Spleen (tissue), 11 donors: ENCODE measurements at regions not wholly inside any gene's neighbourhood (a gene's known extent, or its start where the extent isn't known, plus 50 kb on each side); places are given as distances from the start of the nearest gene placed in this dataset.

Experiments used
- DNase-seq: peaks from one replicate; pipeline ENCODE4 v3.0.0-alpha.2; 2020
- H3K27ac ChIP-seq, 8 donors: fragments of 200-600 bp; sonication (generic) in 7 of 8; 1 replicate in 4 of 8; 2 replicates in 4 of 8; pipeline versions ENCODE4 v1.5.0 to v1.8.0; 2016 to 2021; ENCODE audit warnings: inconsistent platforms in 4 of 8, mild to moderate bottlenecking in 4 of 8, moderate library complexity in 1 of 8
- H3K27me3 ChIP-seq, 7 donors: fragments of 200-600 bp; sonication (generic) in 6 of 7; replicated peaks in 1 of 7; 1 replicate in 4 of 7; 2 replicates in 3 of 7; pipeline versions ENCODE4 v1.5.0 to v1.8.0; 2016 to 2021; ENCODE audit warnings: inconsistent platforms in 3 of 7, mild to moderate bottlenecking in 1 of 7
- H3K36me3 ChIP-seq, 6 donors: fragments of 200-600 bp; sonication (generic) in 5 of 6; 1 replicate in 4 of 6; 2 replicates in 2 of 6; pipeline versions ENCODE4 v1.5.0 to v1.8.0; 2016 to 2021; ENCODE audit warnings: inconsistent platforms in 2 of 6
- H3K4me1 ChIP-seq, 6 donors: fragments of 200-600 bp; sonication (generic) in 5 of 6; 1 replicate in 3 of 6; 2 replicates in 3 of 6; pipeline versions ENCODE4 v1.5.0 to v1.8.0; 2016 to 2021; ENCODE audit warnings: inconsistent platforms in 3 of 6
- H3K4me3 ChIP-seq, 8 donors: fragments of 200-600 bp; sonication (generic) in 7 of 8; 1 replicate in 4 of 8; 2 replicates in 4 of 8; pipeline versions ENCODE4 v1.5.0 to v1.8.0; 2016 to 2021; ENCODE audit warnings: inconsistent platforms in 4 of 8, mild to moderate bottlenecking in 4 of 8, moderate library complexity in 2 of 8
- H3K9me3 ChIP-seq, 8 donors: fragments of 200-600 bp; sonication (generic) in 7 of 8; 1 replicate in 4 of 8; 2 replicates in 4 of 8; pipeline versions ENCODE4 v1.5.0 to v1.8.0; 2016 to 2021; ENCODE audit warnings: inconsistent platforms in 4 of 8
- POLR2A ChIP-seq, 3 donors: fragments of 450-650 bp; IDR thresholded peaks; one replicate each; pipeline ENCODE4 v1.5.1; 2017; ENCODE audit warnings: antibody characterized with exemption in 3 of 3, mild to moderate bottlenecking in 1 of 3
- POLR2AphosphoS5 ChIP-seq, 3 donors: sonication (generic); formaldehyde crosslinking; IDR thresholded peaks; one replicate each; pipeline ENCODE4 v1.5.1; 2017; ENCODE audit warnings: antibody characterized with exemption in 3 of 3
- WGBS, 5 donors: extraction: QIAGEN DNeasy Blood & Tissue Kit in 3 of 5; methylation state at CpG; one replicate each; pipeline versions ENCODE4 v1.1.5 to v1.1.7; 2013 to 2018; 5-methylcytosine and 5-hydroxymethylcytosine counted together
- intact Hi-C: fragments of 100-400 bp; cut with DNase I; formaldehyde crosslinking; loops from one replicate; pipeline ENCODE4 v1.15.0; 2023; ENCODE audit warnings: low total_unique reads
- TF ChIP-seq, protein P1 (sequence below), 11 experiments: fragments of 200-600 bp in 7 of 11; fragments of 450-650 bp in 4 of 11; sonication (generic) in 4 of 11; IDR thresholded peaks in 8 of 11; conservative IDR thresholded peaks in 3 of 11; 1 replicate in 7 of 11; 2 replicates in 4 of 11; pipeline versions ENCODE4 v1.4.0 to v1.8.0; 2016 to 2021; ENCODE audit warnings: antibody characterized with exemption in 11 of 11, inconsistent platforms in 4 of 11, mild to moderate bottlenecking in 1 of 11
- donor health status: healthy with polysubstance abuse.
- donor health status: DM: no; HTN: no; CAD: no; lungs with moderate emphysema.
- donor health status: DM: no; HTN: no; CAD: no.
- donor health status: Bipolar disorder and iron deficiency.
- donor health status: healthy.
- donor health status: DM: no; HTN: no; CAD: no.
- donor health status: DM: yes; HTN: yes; CAD: no.

DNA sequence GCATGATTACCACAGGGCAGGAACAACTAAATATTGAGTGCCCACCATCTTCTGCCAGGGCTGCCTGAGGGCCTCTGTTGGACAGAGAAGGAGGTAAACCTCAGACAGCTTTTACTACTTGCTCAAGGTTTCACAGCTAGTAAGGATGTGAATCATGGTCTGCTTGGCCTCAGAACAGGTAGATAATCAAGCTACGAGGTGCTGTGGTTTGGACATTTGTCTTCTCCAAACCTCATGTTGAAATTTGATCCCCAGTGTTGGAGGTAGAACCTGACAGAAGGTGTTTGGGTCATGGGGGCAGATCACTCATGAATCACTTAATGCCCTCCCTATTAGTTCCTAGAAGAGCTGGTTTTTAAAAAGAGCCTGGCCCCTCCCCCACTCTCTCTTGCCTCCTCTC is 541.2 kb upstream of the TRPC7 start:
- no peak overlapping the region for H3K27ac ChIP-seq
- H3K4me1 ChIP-seq: no peaks in the 10 kb centered on the region
- peaks cover 0 to 10% (median 0%) of the 10 kb centered on the region in 8 donors for H3K9me3 ChIP-seq
- no peaks in the 10 kb centered on the region for H3K27me3 ChIP-seq
- H3K36me3 ChIP-seq: no peaks in the 10 kb centered on the region
- no peak for DNase-seq
- TF ChIP-seq POLR2A (IDR thresholded peaks at IDR 0.05) (no peak), POLR2AphosphoS5 (IDR thresholded peaks at IDR 0.05) (no peak)
- TF ChIP-seq, protein P1, sequence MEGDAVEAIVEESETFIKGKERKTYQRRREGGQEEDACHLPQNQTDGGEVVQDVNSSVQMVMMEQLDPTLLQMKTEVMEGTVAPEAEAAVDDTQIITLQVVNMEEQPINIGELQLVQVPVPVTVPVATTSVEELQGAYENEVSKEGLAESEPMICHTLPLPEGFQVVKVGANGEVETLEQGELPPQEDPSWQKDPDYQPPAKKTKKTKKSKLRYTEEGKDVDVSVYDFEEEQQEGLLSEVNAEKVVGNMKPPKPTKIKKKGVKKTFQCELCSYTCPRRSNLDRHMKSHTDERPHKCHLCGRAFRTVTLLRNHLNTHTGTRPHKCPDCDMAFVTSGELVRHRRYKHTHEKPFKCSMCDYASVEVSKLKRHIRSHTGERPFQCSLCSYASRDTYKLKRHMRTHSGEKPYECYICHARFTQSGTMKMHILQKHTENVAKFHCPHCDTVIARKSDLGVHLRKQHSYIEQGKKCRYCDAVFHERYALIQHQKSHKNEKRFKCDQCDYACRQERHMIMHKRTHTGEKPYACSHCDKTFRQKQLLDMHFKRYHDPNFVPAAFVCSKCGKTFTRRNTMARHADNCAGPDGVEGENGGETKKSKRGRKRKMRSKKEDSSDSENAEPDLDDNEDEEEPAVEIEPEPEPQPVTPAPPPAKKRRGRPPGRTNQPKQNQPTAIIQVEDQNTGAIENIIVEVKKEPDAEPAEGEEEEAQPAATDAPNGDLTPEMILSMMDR (IDR thresholded peaks at IDR 0.05 in 8 of 11, conservative IDR thresholded peaks at IDR 0.05 in 3 of 11): no peak
- no peak overlapping the region for H3K4me3 ChIP-seq
- 29 to 100% (median 67%) methylated on average over 1 of the region's 1 CpG for WGBS, 5 donors
- intact Hi-C loops: no loop called here

GRCh38 chr5:136905571-136905970 is 540.2 kb upstream of the TRPC7 start:
- Histone ChIP-seq H3K36me3 (no peaks in the 10 kb centered on the region), H3K4me3 (no peak overlapping the region), H3K27ac (no peak overlapping the region), H3K4me1 (no peaks in the 10 kb centered on the region), H3K27me3 (no peaks in the 10 kb centered on the region), H3K9me3 (peaks cover 0 to 20% (median 2%) of the 10 kb centered on the region in 8 donors)
- intact Hi-C loops: no loop called here
- TF ChIP-seq, protein P1 (IDR thresholded peaks at IDR 0.05 in 8 of 11, conservative IDR thresholded peaks at IDR 0.05 in 3 of 11): no peak
- no peak for TF ChIP-seq POLR2AphosphoS5 (IDR thresholded peaks at IDR 0.05)
- no peak for DNase-seq

DNA sequence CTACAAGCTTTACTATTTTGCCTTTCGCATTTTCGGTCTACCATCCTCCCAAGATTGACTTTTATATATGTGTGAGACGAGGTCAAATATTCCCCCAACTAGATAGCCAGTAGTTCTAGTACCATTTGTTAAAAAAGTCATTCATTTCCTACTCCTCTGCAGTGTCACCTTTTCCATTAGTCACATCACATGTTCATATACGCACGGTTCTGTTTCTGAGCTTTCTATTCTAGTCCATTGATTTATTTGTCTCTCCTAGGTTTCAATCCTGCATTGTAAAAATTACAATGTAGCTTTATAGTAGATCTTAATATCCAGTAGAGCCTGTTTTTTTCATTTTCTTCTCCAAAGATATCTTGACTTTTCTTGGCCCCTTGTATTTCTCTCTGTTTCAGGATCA is 528.7 kb upstream of the TRPC7 start:
- WGBS, 5 donors: 63 to 76% (median 75%) methylated on average over 5 of the region's 5 CpGs
- Histone ChIP-seq H3K36me3 (no peaks in the 10 kb centered on the region), H3K4me1 (no peaks in the 10 kb centered on the region), H3K9me3 (peaks cover 0 to 8% (median 0%) of the 10 kb centered on the region in 8 donors), H3K4me3 (no peak overlapping the region), H3K27ac (no peak overlapping the region), H3K27me3 (no peaks in the 10 kb centered on the region)
- intact Hi-C loops: no loop called here
- no peak for DNase-seq
- TF ChIP-seq POLR2AphosphoS5 (IDR thresholded peaks at IDR 0.05): no peak
- TF ChIP-seq, protein P1 (IDR thresholded peaks at IDR 0.05 in 8 of 11, conservative IDR thresholded peaks at IDR 0.05 in 3 of 11): no peak
- TF ChIP-seq POLR2A (IDR thresholded peaks at IDR 0.05): no peak

GRCh38 chr5:136892000-136892399 is 526.7 kb upstream of the TRPC7 start:
- WGBS, 5 donors: 57 to 87% (median 68%) methylated on average over 3 of the region's 3 CpGs
- no peak for DNase-seq
- Histone ChIP-seq H3K4me3 (no peak overlapping the region), H3K27me3 (no peaks in the 10 kb centered on the region), H3K4me1 (no peaks in the 10 kb centered on the region), H3K36me3 (no peaks in the 10 kb centered on the region), H3K9me3 (no peaks in the 10 kb centered on the region), H3K27ac (no peak overlapping the region)
- intact Hi-C loops: no loop called here
- no peak for TF ChIP-seq POLR2A (IDR thresholded peaks at IDR 0.05)
- no peak for TF ChIP-seq POLR2AphosphoS5 (IDR thresholded peaks at IDR 0.05)
- TF ChIP-seq, protein P1 (IDR thresholded peaks at IDR 0.05 in 8 of 11, conservative IDR thresholded peaks at IDR 0.05 in 3 of 11): no peak
